ENCODE measurements at regions not wholly inside any gene's neighbourhood (a gene's known extent, or its start where the extent isn't known, plus 50 kb on each side); places are given as distances from the start of the nearest gene placed in this dataset.

DNA sequence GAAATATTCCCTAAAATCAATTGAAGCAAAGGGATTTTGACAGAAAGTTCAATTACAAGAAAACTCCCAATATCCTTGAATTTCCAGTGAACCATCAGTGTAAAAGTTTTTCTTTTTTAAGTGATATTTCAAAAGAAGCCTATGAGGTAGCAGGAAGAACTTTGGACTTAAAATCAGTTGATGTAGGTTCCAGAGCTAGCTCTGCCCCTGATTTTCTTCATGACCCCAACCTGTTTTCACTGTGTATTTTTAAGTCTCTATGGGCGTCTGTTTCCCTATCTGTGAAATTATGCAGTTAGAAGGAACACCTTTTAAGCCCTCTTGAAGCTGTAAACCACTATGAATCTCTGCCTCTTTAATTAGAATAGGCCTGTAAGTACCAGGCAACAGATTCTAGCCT, 66.2 kb upstream of the SLC1A1 start:
- Histone ChIP-seq H3K9me3 (no peaks in the 10 kb centered on the region), H3K36me3 (ENCODE audit: low read depth) (no peaks in the 10 kb centered on the region), H3K4me1 (ENCODE audit: low read depth) (no peaks in the 10 kb centered on the region), H3K4me3 (no peak overlapping the region)
- DNase-seq (no peak), ATAC-seq (no peak)
- TF ChIP-seq, protein P1, sequence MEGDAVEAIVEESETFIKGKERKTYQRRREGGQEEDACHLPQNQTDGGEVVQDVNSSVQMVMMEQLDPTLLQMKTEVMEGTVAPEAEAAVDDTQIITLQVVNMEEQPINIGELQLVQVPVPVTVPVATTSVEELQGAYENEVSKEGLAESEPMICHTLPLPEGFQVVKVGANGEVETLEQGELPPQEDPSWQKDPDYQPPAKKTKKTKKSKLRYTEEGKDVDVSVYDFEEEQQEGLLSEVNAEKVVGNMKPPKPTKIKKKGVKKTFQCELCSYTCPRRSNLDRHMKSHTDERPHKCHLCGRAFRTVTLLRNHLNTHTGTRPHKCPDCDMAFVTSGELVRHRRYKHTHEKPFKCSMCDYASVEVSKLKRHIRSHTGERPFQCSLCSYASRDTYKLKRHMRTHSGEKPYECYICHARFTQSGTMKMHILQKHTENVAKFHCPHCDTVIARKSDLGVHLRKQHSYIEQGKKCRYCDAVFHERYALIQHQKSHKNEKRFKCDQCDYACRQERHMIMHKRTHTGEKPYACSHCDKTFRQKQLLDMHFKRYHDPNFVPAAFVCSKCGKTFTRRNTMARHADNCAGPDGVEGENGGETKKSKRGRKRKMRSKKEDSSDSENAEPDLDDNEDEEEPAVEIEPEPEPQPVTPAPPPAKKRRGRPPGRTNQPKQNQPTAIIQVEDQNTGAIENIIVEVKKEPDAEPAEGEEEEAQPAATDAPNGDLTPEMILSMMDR (IDR thresholded peaks at IDR 0.05) = no peak
- intact Hi-C loops (cut with DNase I, micrococcal nuclease) = no loop called here

DNA sequence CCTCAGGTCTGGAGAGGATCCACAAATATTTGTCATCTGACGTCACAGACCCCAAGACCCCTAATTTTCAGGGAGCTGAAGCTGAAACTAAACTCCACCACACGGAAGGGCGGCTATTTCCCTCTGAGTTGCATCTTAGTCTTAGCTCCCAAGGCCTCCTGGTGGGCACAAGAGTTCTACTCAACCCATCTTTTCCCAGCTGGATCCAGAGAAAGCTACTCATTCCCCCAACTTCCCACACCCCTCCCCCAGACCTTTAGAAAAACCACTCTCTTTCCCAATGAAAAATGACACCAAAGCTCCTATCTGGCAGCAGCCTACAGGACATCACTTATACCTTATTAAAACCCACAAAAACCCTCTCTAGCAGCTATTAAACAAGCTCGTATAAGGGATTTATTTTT, 67.1 kb upstream of the SLC1A1 start:
- intact Hi-C loops (cut with DNase I, micrococcal nuclease) = no loop called here
- Histone ChIP-seq H3K4me3 (no peak overlapping the region), H3K36me3 (ENCODE audit: low read depth) (no peaks in the 10 kb centered on the region), H3K9me3 (no peaks in the 10 kb centered on the region), H3K4me1 (ENCODE audit: low read depth) (no peaks in the 10 kb centered on the region)
- ATAC-seq (no peak), DNase-seq (no peak)
- TF ChIP-seq, protein P1 (IDR thresholded peaks at IDR 0.05) = no peak

DNA sequence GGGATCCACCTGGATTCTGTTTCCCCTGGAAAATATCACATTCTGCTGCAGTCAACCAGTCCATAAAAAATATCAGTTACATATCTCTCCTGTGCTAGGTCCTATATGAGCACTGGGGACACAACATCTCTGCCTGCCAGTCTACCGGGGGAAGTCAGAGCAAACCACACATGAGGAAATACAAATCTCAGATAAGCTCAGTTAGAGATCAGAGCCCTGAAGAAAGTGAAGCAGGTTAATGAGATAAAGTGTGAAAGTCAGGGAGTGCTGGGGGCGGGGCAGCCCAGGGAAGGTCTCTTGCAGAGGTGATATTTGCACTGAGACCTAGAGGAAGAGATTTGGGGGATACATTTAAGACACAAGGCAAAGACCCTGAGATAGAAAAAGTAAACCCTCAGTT, 67.8 kb upstream of the SLC1A1 start:
- Histone ChIP-seq H3K4me3 (no peak overlapping the region), H3K9me3 (no peaks in the 10 kb centered on the region), H3K36me3 (ENCODE audit: low read depth) (no peaks in the 10 kb centered on the region), H3K4me1 (ENCODE audit: low read depth) (no peaks in the 10 kb centered on the region)
- DNase-seq (no peak), ATAC-seq (no peak)
- intact Hi-C loops (cut with DNase I, micrococcal nuclease) = no loop called here
- TF ChIP-seq, protein P1 (IDR thresholded peaks at IDR 0.05) = no peak

DNA sequence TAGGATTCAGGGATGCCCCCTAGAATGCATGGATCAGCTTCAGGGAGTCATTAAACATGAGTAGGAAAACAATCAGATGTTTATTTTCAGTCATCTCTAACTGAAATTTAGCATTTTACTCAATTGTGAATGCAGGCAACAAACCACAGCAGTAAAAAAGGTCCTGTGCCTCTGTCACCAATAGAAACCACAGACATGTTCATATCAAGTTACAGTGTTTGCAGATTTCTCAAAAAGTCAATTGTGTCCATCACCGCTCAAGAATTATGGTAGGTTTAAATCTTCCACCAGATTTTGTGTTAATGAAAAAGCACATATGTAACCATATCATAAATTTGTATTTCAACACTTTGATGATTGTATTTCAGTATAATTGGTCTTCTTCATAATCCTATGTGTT, 68.4 kb upstream of the SLC1A1 start:
- TF ChIP-seq, protein P1 (IDR thresholded peaks at IDR 0.05) = no peak
- Histone ChIP-seq H3K36me3 (ENCODE audit: low read depth) (no peaks in the 10 kb centered on the region), H3K4me1 (ENCODE audit: low read depth) (no peaks in the 10 kb centered on the region), H3K9me3 (no peaks in the 10 kb centered on the region), H3K4me3 (no peak overlapping the region)
- intact Hi-C loops (cut with DNase I, micrococcal nuclease) = no loop called here
- ATAC-seq = no peak
- no peak for DNase-seq

DNA sequence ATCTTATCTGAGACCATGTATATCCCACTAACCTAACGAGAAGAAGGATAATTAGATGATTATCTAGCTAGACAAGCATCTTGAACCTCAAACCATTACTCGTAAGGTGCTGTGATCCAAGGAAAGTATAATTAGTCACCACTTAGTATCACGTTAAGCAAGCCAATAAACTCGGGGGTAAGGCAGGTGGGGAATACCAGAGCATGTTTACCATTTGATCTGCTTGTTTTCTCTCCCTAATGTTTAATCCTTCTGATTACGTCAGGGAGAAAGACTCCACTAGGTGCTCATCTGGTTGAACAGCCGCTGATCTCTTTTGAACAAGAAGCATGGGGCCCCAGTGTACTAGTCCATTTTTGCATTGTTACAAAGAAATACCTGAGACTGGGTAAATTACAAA, 69.9 kb upstream of the SLC1A1 start:
- DNase-seq (no peak), ATAC-seq (no peak)
- intact Hi-C loops (cut with DNase I, micrococcal nuclease) = no loop called here
- no peaks in the 10 kb centered on the region for H3K4me1 ChIP-seq (ENCODE audit: low read depth)
- H3K4me3 ChIP-seq = no peak overlapping the region
- no peaks in the 10 kb centered on the region for H3K9me3 ChIP-seq
- TF ChIP-seq, protein P1 (IDR thresholded peaks at IDR 0.05) = no peak
- no peaks in the 10 kb centered on the region for H3K36me3 ChIP-seq (ENCODE audit: low read depth)

DNA sequence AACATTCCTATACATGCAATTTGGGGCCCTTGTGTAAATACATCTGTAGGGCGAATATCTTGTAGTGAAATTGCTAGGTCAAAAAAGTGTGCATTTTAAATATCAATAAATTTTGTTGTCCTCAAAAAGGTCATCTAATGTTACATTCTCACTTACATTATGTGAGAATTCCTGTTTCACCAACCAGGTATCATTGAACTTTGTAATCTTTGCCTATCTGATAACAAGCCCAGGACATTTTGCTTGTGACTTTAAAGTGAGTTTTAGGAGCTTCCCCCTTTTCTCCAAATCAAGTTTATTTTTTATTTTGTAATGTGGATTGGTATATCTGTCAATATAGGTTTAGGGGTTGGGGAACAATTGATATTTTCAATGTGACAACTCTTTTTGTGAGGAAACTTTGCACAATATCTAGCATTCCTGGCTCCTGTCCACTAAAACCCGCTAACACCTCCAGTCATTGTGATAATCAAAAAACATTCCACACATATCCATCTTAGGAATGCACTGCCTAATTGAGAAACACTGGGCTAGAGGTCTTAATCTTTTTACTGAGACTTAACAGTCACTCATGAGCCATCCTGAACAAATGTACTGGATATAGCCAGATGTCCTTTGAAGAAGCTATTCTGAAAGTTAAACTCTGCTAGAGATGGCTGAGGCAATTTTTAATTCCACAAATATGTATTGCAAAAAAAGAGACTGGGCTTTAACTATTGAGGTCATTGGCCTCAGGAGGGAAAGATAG, 72.5 kb upstream of the SLC1A1 start:
- Histone ChIP-seq H3K4me3 (no peak overlapping the region), H3K9me3 (no peaks in the 10 kb centered on the region), H3K4me1 (ENCODE audit: low read depth) (no peaks in the 10 kb centered on the region), H3K36me3 (ENCODE audit: low read depth) (no peaks in the 10 kb centered on the region)
- intact Hi-C loops (cut with DNase I, micrococcal nuclease) = no loop called here
- ATAC-seq (no peak), DNase-seq (no peak)
- TF ChIP-seq, protein P1 (IDR thresholded peaks at IDR 0.05) = no peak
